ENCODE measurements at regions not wholly inside any gene's neighbourhood (a gene's known extent, or its start where the extent isn't known, plus 50 kb on each side); places are given as distances from the start of the nearest gene placed in this dataset.

- no peak for DNase-seq (ENCODE audit: low read depth, low spot score)
- ChIA-PET POLR2A (no interaction called here), CTCF (no interaction called here)
- Histone ChIP-seq H3K9me3 (ENCODE audit: control insufficient read depth, insufficient read depth, low read length) (peaks cover 1% of the 10 kb centered on the region; the same call in 1 of the 2 replicates), H3K27me3 (ENCODE audit: control insufficient read depth, insufficient read depth, low read length) (no peaks in the 10 kb centered on the region), H3K27ac (ENCODE audit: low read depth, low read length) (no peak overlapping the region), H3K4me3 (ENCODE audit: low read depth, low read length) (no peak overlapping the region)
- no peak for TF ChIP-seq CTCF (IDR thresholded peaks at IDR 0.05; ENCODE audit: low read depth, low read length)
Measured at GRCh38 chr14:81584495-81584894, 50.8 kb upstream of the SEL1L start.

- H3K27me3 ChIP-seq (ENCODE audit: control insufficient read depth, insufficient read depth, low read length): no peaks in the 10 kb centered on the region
- CTCF ChIA-PET: no interaction called here
- no peak for TF ChIP-seq CTCF (IDR thresholded peaks at IDR 0.05; ENCODE audit: low read depth, low read length)
- POLR2A ChIA-PET: no interaction called here
- no peak overlapping the region for H3K27ac ChIP-seq (ENCODE audit: low read depth, low read length)
- H3K4me3 ChIP-seq (ENCODE audit: low read depth, low read length): no peak overlapping the region
- no peak for DNase-seq (ENCODE audit: low read depth, low spot score)
- H3K9me3 ChIP-seq (ENCODE audit: control insufficient read depth, insufficient read depth, low read length): peaks cover 12% of the 10 kb centered on the region
Measured at GRCh38 chr14:81589381-81590065, 55.9 kb upstream of the SEL1L start.

- no peak for TF ChIP-seq CTCF (IDR thresholded peaks at IDR 0.05; ENCODE audit: low read depth, low read length)
- H3K27ac ChIP-seq (ENCODE audit: low read depth, low read length): no peak overlapping the region
- peaks cover 14% of the 10 kb centered on the region for H3K9me3 ChIP-seq (ENCODE audit: control insufficient read depth, insufficient read depth, low read length)
- no peaks in the 10 kb centered on the region for H3K27me3 ChIP-seq (ENCODE audit: control insufficient read depth, insufficient read depth, low read length)
- H3K4me3 ChIP-seq (ENCODE audit: low read depth, low read length): no peak overlapping the region
- ChIA-PET CTCF (no interaction called here), POLR2A (no interaction called here)
- DNase-seq (ENCODE audit: low read depth, low spot score): no peak
Measured at GRCh38 chr14:81591266-81591665, 57.6 kb upstream of the SEL1L start.

DNA sequence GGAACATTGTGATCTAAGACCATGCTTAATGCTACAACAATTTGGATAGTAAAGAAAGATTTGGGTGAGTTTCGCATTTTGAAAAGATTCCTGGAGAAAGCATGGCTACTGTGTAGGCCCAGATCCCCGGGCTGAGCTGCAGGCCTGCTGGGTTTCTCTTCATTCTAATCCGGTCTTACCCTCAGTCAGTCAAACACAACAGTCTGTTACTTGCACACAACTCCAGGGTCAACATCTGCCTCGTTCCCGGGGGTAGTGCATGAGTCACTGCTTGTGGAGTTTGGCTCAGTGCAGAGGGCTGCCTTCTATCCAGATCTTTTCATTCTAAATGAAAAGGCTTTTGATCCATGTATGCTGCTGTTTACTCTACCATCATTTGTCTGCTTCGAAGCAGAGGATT lies 60.4 kb upstream of the SEL1L start:
- CTCF ChIA-PET: no interaction called here
- POLR2A ChIA-PET: no interaction called here
- Histone ChIP-seq H3K4me3 (ENCODE audit: low read depth, low read length) (no peak overlapping the region), H3K9me3 (ENCODE audit: control insufficient read depth, insufficient read depth, low read length) (peaks cover 17% of the 10 kb centered on the region), H3K27ac (ENCODE audit: low read depth, low read length) (no peak overlapping the region), H3K27me3 (ENCODE audit: control insufficient read depth, insufficient read depth, low read length) (no peaks in the 10 kb centered on the region)
- no peak for TF ChIP-seq CTCF (IDR thresholded peaks at IDR 0.05; ENCODE audit: low read depth, low read length)
- DNase-seq (ENCODE audit: low read depth, low spot score): no peak

DNA sequence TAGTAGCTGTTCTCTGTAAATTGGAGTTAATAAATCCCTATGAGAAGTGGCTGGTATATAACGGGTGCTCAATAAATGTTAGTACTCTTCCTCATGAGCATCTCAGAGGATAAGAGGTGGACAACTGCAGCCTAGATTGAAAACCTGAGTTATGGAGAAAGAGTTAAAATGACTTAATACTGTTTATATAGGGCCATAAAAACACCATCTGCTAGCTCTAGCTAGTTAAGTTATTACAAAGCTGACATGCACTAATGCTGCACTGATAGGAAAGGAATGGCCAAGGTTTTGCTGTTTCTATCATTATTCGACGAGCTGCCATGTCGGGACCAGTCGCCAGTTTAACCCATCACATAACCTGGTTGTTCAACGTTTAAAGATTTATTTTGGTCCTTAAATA lies 72.0 kb upstream of the SEL1L start:
- POLR2A ChIA-PET: no interaction called here
- H3K27me3 ChIP-seq (ENCODE audit: control insufficient read depth, insufficient read depth, low read length): no peaks in the 10 kb centered on the region
- DNase-seq (ENCODE audit: low read depth, low spot score): no peak
- TF ChIP-seq CTCF (IDR thresholded peaks at IDR 0.05; ENCODE audit: low read depth, low read length): no peak
- CTCF ChIA-PET: no interaction called here
- no peak overlapping the region for H3K27ac ChIP-seq (ENCODE audit: low read depth, low read length)
- peaks cover 5% of the 10 kb centered on the region; the same call in 1 of the 2 replicates for H3K9me3 ChIP-seq (ENCODE audit: control insufficient read depth, insufficient read depth, low read length)
- H3K4me3 ChIP-seq (ENCODE audit: low read depth, low read length): no peak overlapping the region
